MCF 10A (cell line): ENCODE measurements at regions not wholly inside any gene's neighbourhood (a gene's known extent, or its start where the extent isn't known, plus 50 kb on each side); places are given as distances from the start of the nearest gene placed in this dataset.

ENCODE experiments used
- BruUV-seq: library from RNA; stranded (reverse); fragments of 400-500 nt; replicated peaks from 2 replicates; lab custom pipeline; 2021; lab: Mats Ljungman, UMichigan
- CTCF ChIA-PET: fragments of 300-600 bp; sonication (Branson Sonifier 250); formaldehyde crosslinking; extraction: SDS; loops from one replicate; lab custom pipeline; 2021; ENCODE audit warnings: antibody characterized with exemption, inconsistent platforms; lab: Yijun Ruan, JAX
- POLR2A ChIA-PET: fragments of 300-600, 350-650 bp; sonication (Branson Sonifier 250); formaldehyde crosslinking; extraction: SDS; loops from one replicate; lab custom pipeline; 2020; ENCODE audit warnings: antibody characterized with exemption, inconsistent platforms; lab: Yijun Ruan, JAX
- DNase-seq: peaks from one replicate; pipeline ENCODE4 v3.0.0-alpha.2; 2018; ENCODE audit not compliant: unreplicated experiment
- H3K27ac Mint-ChIP-seq: one replicate; pipeline ENCODE4 v1.8.0; 2022; ENCODE audit warnings: mild to moderate bottlenecking, low read depth, mixed read lengths; ENCODE audit not compliant: unreplicated experiment
- H3K27me3 Mint-ChIP-seq: one replicate; pipeline ENCODE4 v1.8.0; 2022; ENCODE audit warnings: mixed read lengths; ENCODE audit not compliant: insufficient read depth, unreplicated experiment
- H3K36me3 Mint-ChIP-seq: one replicate; pipeline ENCODE4 v1.8.0; 2022; ENCODE audit warnings: mild to moderate bottlenecking, moderate library complexity, mixed read lengths; ENCODE audit not compliant: insufficient read depth, unreplicated experiment
- H3K4me1 Mint-ChIP-seq: one replicate; pipeline ENCODE4 v1.8.0; 2022; ENCODE audit warnings: mixed read lengths; ENCODE audit not compliant: insufficient read depth, unreplicated experiment
- H3K4me3 Mint-ChIP-seq: one replicate; pipeline ENCODE4 v1.8.0; 2022; ENCODE audit warnings: mild to moderate bottlenecking, moderate library complexity, mixed read lengths; ENCODE audit not compliant: unreplicated experiment
- H3K9me3 Mint-ChIP-seq: one replicate; pipeline ENCODE4 v1.8.0; 2022; ENCODE audit warnings: mixed read lengths; ENCODE audit not compliant: unreplicated experiment
- intact Hi-C: fragments of 100-400 bp; cut with micrococcal nuclease; formaldehyde crosslinking; loops from 2 replicates; pipeline ENCODE4 v1.14.1; 2022
- TF ChIP-seq, protein P1 (sequence below): fragments of 200-600 bp; IDR thresholded peaks from one replicate; pipeline ENCODE4 v1.8.0; 2022; ENCODE audit warnings: antibody characterized with exemption, mild to moderate bottlenecking; ENCODE audit not compliant: unreplicated experiment

DNA sequence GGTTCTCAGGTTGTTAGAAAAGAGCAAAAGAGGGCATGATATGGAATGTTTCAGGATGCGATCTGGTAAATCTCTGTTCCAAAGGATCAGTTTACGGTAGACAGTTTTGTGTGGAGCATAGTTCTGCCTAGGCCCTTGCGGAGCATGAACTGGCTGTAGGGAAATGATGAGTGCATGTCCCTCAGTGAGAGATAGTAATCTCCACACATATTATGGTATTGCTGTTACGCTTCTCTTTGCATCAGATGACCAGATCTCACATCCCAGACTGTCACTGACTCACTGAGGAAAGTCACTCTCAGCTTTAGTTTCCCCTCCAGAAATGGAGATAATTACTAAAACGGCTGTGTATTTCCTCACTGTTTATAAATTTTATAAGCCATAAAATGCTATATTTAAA lies 836.0 kb downstream of the JRKL start:
- Mint-ChIP-seq H3K36me3 (no peaks in the 10 kb centered on the region), H3K9me3 (no peaks in the 10 kb centered on the region), H3K27ac (no peak overlapping the region), H3K4me3 (no peak overlapping the region), H3K4me1 (no peaks in the 10 kb centered on the region), H3K27me3 (peaks cover 96% of the 10 kb centered on the region)
- TF ChIP-seq, protein P1, sequence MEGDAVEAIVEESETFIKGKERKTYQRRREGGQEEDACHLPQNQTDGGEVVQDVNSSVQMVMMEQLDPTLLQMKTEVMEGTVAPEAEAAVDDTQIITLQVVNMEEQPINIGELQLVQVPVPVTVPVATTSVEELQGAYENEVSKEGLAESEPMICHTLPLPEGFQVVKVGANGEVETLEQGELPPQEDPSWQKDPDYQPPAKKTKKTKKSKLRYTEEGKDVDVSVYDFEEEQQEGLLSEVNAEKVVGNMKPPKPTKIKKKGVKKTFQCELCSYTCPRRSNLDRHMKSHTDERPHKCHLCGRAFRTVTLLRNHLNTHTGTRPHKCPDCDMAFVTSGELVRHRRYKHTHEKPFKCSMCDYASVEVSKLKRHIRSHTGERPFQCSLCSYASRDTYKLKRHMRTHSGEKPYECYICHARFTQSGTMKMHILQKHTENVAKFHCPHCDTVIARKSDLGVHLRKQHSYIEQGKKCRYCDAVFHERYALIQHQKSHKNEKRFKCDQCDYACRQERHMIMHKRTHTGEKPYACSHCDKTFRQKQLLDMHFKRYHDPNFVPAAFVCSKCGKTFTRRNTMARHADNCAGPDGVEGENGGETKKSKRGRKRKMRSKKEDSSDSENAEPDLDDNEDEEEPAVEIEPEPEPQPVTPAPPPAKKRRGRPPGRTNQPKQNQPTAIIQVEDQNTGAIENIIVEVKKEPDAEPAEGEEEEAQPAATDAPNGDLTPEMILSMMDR: no peak
- DNase-seq: no peak
- ChIA-PET POLR2A (interaction anchor here (0.9 to 1.1 kb wide), 2 partner anchors 9 to 15 kb away, joined by 3 to 4 read pairs; no protein-coding TSS in a partner anchor), CTCF (no interaction called here)
- intact Hi-C loops: no loop called here
- BruUV-seq: no TSS peak

DNA sequence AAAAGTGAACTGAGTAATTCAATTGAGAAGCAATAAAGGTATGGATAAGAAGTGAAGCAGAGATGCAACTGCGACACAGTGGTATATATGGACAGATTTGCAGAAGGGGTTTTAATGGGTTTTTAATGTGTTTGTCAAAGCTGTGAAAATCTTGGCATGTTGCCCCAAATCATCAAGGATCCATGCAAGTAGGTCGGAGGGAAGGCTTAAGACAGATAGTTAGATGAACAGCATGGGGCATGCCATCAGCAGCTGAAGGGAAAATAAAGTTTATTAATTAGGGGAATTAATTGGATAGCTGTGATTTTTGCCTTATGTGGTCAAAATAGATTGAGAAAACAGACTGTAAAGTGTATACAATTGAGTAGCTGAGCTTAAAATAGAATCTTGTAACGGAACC lies 840.1 kb downstream of the JRKL start:
- no TSS peak for BruUV-seq
- H3K27ac Mint-ChIP-seq: no peak overlapping the region
- CTCF ChIA-PET: no interaction called here

DNA sequence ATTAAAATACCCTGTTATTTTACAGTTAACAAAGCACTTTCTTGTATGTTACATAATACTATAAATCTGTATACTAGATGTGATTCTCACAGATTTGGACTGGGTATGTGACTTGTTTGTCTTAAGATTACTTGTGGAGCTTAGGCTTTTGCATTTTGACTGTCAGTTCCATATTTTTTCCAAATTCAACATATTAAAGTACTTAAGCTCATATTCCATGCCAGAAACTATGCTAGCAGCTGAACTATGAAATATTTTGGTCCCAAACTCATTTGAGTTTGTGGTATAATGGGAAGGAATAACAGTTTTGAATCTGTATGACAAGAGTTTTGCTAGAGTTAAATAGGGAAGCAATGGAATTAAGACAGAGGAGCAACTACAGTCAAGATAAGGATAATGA lies 841.4 kb downstream of the JRKL start:
- intact Hi-C loops: no loop called here
- Mint-ChIP-seq H3K4me3 (no peak overlapping the region), H3K27me3 (peaks cover 42% of the 10 kb centered on the region), H3K36me3 (no peaks in the 10 kb centered on the region), H3K27ac (no peak overlapping the region), H3K9me3 (no peaks in the 10 kb centered on the region), H3K4me1 (no peaks in the 10 kb centered on the region)
- no peak for DNase-seq
- ChIA-PET CTCF (no interaction called here), POLR2A (interaction anchor here (0.6 kb wide), 1 partner anchor 841 kb away, joined by 3 read pairs; the partner anchor contains the start of genes CCDC82 and JRKL)
- TF ChIP-seq, protein P1: no peak
- no TSS peak for BruUV-seq

More for the DNA sequence above, 840.1 kb downstream of the JRKL start:
- intact Hi-C loops: no loop called here
- Mint-ChIP-seq H3K4me3 (no peak overlapping the region), H3K27me3 (peaks cover 55% of the 10 kb centered on the region), H3K9me3 (no peaks in the 10 kb centered on the region), H3K36me3 (no peaks in the 10 kb centered on the region), H3K4me1 (no peaks in the 10 kb centered on the region)
- DNase-seq: no peak
- TF ChIP-seq, protein P1: no peak
- POLR2A ChIA-PET: no interaction called here

DNA sequence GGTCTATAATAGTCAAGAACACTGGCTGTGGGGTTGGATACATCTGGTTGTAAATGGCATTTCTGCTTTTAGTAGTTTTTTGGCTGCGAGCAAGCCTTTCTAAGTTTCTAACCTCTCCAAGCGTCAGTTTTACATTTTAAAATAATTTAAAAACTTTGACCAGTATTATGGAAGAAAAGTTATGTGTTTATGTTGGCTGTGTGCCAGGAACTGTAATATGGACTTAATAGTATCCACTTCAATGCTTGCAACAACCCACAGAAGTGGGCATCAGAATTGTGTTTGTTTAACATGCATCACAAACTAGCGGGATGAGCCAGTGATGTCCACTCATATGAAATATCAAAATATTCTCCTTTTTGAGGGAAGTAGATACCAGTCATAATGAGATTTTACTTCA lies 844.2 kb downstream of the JRKL start:
- no peaks in the 10 kb centered on the region for H3K9me3 Mint-ChIP-seq
- ChIA-PET CTCF (no interaction called here), POLR2A (no interaction called here)
- TF ChIP-seq, protein P1: no peak
- no peak overlapping the region for H3K27ac Mint-ChIP-seq
- intact Hi-C loops: no loop called here
- no peak for DNase-seq
- no peaks in the 10 kb centered on the region for H3K36me3 Mint-ChIP-seq
- peaks cover 22% of the 10 kb centered on the region for H3K27me3 Mint-ChIP-seq
- no TSS peak for BruUV-seq
- H3K4me3 Mint-ChIP-seq: no peak overlapping the region
- H3K4me1 Mint-ChIP-seq: no peaks in the 10 kb centered on the region
